Stimulated activated CD4-positive, alpha-beta T cell treated with anti-CD3 and anti-CD28 coated beads, Interleukin-2, amount 100 ng/mL, for 24 hours (primary cell): ENCODE measurements at regions not wholly inside any gene's neighbourhood (a gene's known extent, or its start where the extent isn't known, plus 50 kb on each side); places are given as distances from the start of the nearest gene placed in this dataset.
"Not testable (repeated sequence)": the region's sequence is repeated elsewhere in the genome, so short reads cannot be mapped to it uniquely, and the experiment has no call there.

Experiments
- DNase-seq, 2 donors: peaks; one replicate each; pipeline ENCODE4 v3.0.0-alpha.2; 2020

GRCh38 chr3:182000447-182000846, 288.7 kb downstream of the SOX2 start:
- DNase-seq = no peak

- no peak for DNase-seq
Measured at GRCh38 chr3:182005219-182005618, 293.5 kb downstream of the SOX2 start.

GRCh38 chr3:182005701-182006100, 294.0 kb downstream of the SOX2 start:
- DNase-seq = no peak

- no peak for DNase-seq
Measured at GRCh38 chr3:182006431-182006830, 294.7 kb downstream of the SOX2 start.

- no peak for DNase-seq
Measured at GRCh38 chr3:182007441-182007840, 295.7 kb downstream of the SOX2 start.

- DNase-seq = no peak
Measured at GRCh38 chr3:182018361-182018760, 306.6 kb downstream of the SOX2 start.

GRCh38 chr3:182019926-182020325, 308.2 kb downstream of the SOX2 start:
- no peak for DNase-seq

GRCh38 chr3:182023843-182024242, 312.1 kb downstream of the SOX2 start:
- no peak for DNase-seq

- no peak for DNase-seq
Measured at GRCh38 chr3:182027366-182027765, 315.6 kb downstream of the SOX2 start.

- no peak for DNase-seq
Measured at GRCh38 chr3:182028081-182028480, 316.4 kb downstream of the SOX2 start.

GRCh38 chr3:182034231-182034630, 322.5 kb downstream of the SOX2 start:
- DNase-seq = not testable (repeated sequence)

- DNase-seq = no peak
Measured at GRCh38 chr3:182035324-182035723, 323.6 kb downstream of the SOX2 start.

GRCh38 chr3:182036382-182036781, 324.7 kb downstream of the SOX2 start:
- no peak for DNase-seq

GRCh38 chr3:182041668-182042291, 330.1 kb downstream of the SOX2 start:
- no peak for DNase-seq

GRCh38 chr3:182045736-182046135, 334.0 kb downstream of the SOX2 start:
- no peak for DNase-seq

GRCh38 chr3:182046166-182046764, 334.5 kb downstream of the SOX2 start:
- no peak for DNase-seq

- no peak for DNase-seq
Measured at GRCh38 chr3:182050932-182051331, 339.2 kb downstream of the SOX2 start.

GRCh38 chr3:182052332-182052731, 340.6 kb downstream of the SOX2 start:
- no peak for DNase-seq

- DNase-seq = no peak
Measured at GRCh38 chr3:182052757-182053156, 341.0 kb downstream of the SOX2 start.

GRCh38 chr3:182058488-182058887, 346.8 kb downstream of the SOX2 start:
- DNase-seq = no peak

GRCh38 chr3:182063742-182064141, 352.0 kb downstream of the SOX2 start:
- DNase-seq = no peak

GRCh38 chr3:182067423-182067822, 355.7 kb downstream of the SOX2 start:
- DNase-seq = no peak

- DNase-seq = no peak
Measured at GRCh38 chr3:182078316-182078715, 366.6 kb downstream of the SOX2 start.

- no peak for DNase-seq
Measured at GRCh38 chr3:182078929-182079328, 367.2 kb downstream of the SOX2 start.

GRCh38 chr3:182081096-182081495, 369.4 kb downstream of the SOX2 start:
- DNase-seq = no peak
